Spleen (tissue), 11 donors: ENCODE measurements at regions not wholly inside any gene's neighbourhood (a gene's known extent, or its start where the extent isn't known, plus 50 kb on each side); places are given as distances from the start of the nearest gene placed in this dataset.

Source experiments
- DNase-seq: peaks from one replicate; pipeline ENCODE4 v3.0.0-alpha.2; 2020
- H3K27ac ChIP-seq, 8 donors: fragments of 200-600 bp; sonication (generic) in 7 of 8; 1 replicate in 4 of 8; 2 replicates in 4 of 8; pipeline versions ENCODE4 v1.5.0 to v1.8.0; 2016 to 2021; ENCODE audit warnings: inconsistent platforms in 4 of 8, mild to moderate bottlenecking in 4 of 8, moderate library complexity in 1 of 8
- H3K27me3 ChIP-seq, 7 donors: fragments of 200-600 bp; sonication (generic) in 6 of 7; replicated peaks in 1 of 7; 1 replicate in 4 of 7; 2 replicates in 3 of 7; pipeline versions ENCODE4 v1.5.0 to v1.8.0; 2016 to 2021; ENCODE audit warnings: inconsistent platforms in 3 of 7, mild to moderate bottlenecking in 1 of 7
- H3K36me3 ChIP-seq, 6 donors: fragments of 200-600 bp; sonication (generic) in 5 of 6; 1 replicate in 4 of 6; 2 replicates in 2 of 6; pipeline versions ENCODE4 v1.5.0 to v1.8.0; 2016 to 2021; ENCODE audit warnings: inconsistent platforms in 2 of 6
- H3K4me1 ChIP-seq, 6 donors: fragments of 200-600 bp; sonication (generic) in 5 of 6; 1 replicate in 3 of 6; 2 replicates in 3 of 6; pipeline versions ENCODE4 v1.5.0 to v1.8.0; 2016 to 2021; ENCODE audit warnings: inconsistent platforms in 3 of 6
- H3K4me3 ChIP-seq, 8 donors: fragments of 200-600 bp; sonication (generic) in 7 of 8; 1 replicate in 4 of 8; 2 replicates in 4 of 8; pipeline versions ENCODE4 v1.5.0 to v1.8.0; 2016 to 2021; ENCODE audit warnings: inconsistent platforms in 4 of 8, mild to moderate bottlenecking in 4 of 8, moderate library complexity in 2 of 8
- H3K9me3 ChIP-seq, 8 donors: fragments of 200-600 bp; sonication (generic) in 7 of 8; 1 replicate in 4 of 8; 2 replicates in 4 of 8; pipeline versions ENCODE4 v1.5.0 to v1.8.0; 2016 to 2021; ENCODE audit warnings: inconsistent platforms in 4 of 8
- CTCF ChIP-seq, 11 experiments: fragments of 200-600 bp in 7 of 11; fragments of 450-650 bp in 4 of 11; sonication (generic) in 4 of 11; IDR thresholded peaks in 8 of 11; conservative IDR thresholded peaks in 3 of 11; 1 replicate in 7 of 11; 2 replicates in 4 of 11; pipeline versions ENCODE4 v1.4.0 to v1.8.0; 2016 to 2021; ENCODE audit warnings: antibody characterized with exemption in 11 of 11, inconsistent platforms in 4 of 11, mild to moderate bottlenecking in 1 of 11
- POLR2A ChIP-seq, 3 donors: fragments of 450-650 bp; IDR thresholded peaks; one replicate each; pipeline ENCODE4 v1.5.1; 2017; ENCODE audit warnings: antibody characterized with exemption in 3 of 3, mild to moderate bottlenecking in 1 of 3
- POLR2AphosphoS5 ChIP-seq, 3 donors: sonication (generic); formaldehyde crosslinking; IDR thresholded peaks; one replicate each; pipeline ENCODE4 v1.5.1; 2017; ENCODE audit warnings: antibody characterized with exemption in 3 of 3
- WGBS, 5 donors: extraction: QIAGEN DNeasy Blood & Tissue Kit in 3 of 5; methylation state at CpG; one replicate each; pipeline versions ENCODE4 v1.1.5 to v1.1.7; 2013 to 2018; 5-methylcytosine and 5-hydroxymethylcytosine counted together
- intact Hi-C: fragments of 100-400 bp; cut with DNase I; formaldehyde crosslinking; loops from one replicate; pipeline ENCODE4 v1.15.0; 2023; ENCODE audit warnings: low total_unique reads
- donor health status: healthy with polysubstance abuse.
- donor health status: DM: no; HTN: no; CAD: no; lungs with moderate emphysema.
- donor health status: DM: no; HTN: no; CAD: no.
- donor health status: Bipolar disorder and iron deficiency.
- donor health status: healthy.
- donor health status: DM: no; HTN: no; CAD: no.
- donor health status: DM: yes; HTN: yes; CAD: no.

GRCh38 chr4:96753216-96753615 lies 913.3 kb downstream of the PDHA2 start:
- no peak overlapping the region for H3K4me3 ChIP-seq
- no peak for TF ChIP-seq CTCF (IDR thresholded peaks at IDR 0.05 in 8 of 11, conservative IDR thresholded peaks at IDR 0.05 in 3 of 11)
- TF ChIP-seq POLR2A (IDR thresholded peaks at IDR 0.05): no peak
- TF ChIP-seq POLR2AphosphoS5 (IDR thresholded peaks at IDR 0.05): no peak
- no peak overlapping the region for H3K27ac ChIP-seq
- no peaks in the 10 kb centered on the region for H3K4me1 ChIP-seq
- WGBS, 5 donors: 50 to 53% (median 52%) methylated on average over 1 of the region's 1 CpG
- H3K36me3 ChIP-seq: no peaks in the 10 kb centered on the region
- DNase-seq: no peak
- intact Hi-C loops: no loop called here
- H3K27me3 ChIP-seq: no peaks in the 10 kb centered on the region
- peaks cover 0 to 17% (median under 1%) of the 10 kb centered on the region in 8 donors for H3K9me3 ChIP-seq

- no peak for DNase-seq
- intact Hi-C loops: no loop called here
- Histone ChIP-seq H3K36me3 (no peaks in the 10 kb centered on the region), H3K4me3 (no peak overlapping the region), H3K4me1 (no peaks in the 10 kb centered on the region), H3K27ac (no peak overlapping the region), H3K27me3 (no peaks in the 10 kb centered on the region), H3K9me3 (no peaks in the 10 kb centered on the region)
- 37 to 63% (median 48%) methylated on average over 3 of the region's 3 CpGs for WGBS, 5 donors
- TF ChIP-seq POLR2A (IDR thresholded peaks at IDR 0.05) (no peak), CTCF (IDR thresholded peaks at IDR 0.05 in 8 of 11, conservative IDR thresholded peaks at IDR 0.05 in 3 of 11) (no peak), POLR2AphosphoS5 (IDR thresholded peaks at IDR 0.05) (no peak)
Measured at GRCh38 chr4:96755569-96756484, 915.9 kb downstream of the PDHA2 start.

GRCh38 chr4:96756584-96756983 lies 916.7 kb downstream of the PDHA2 start:
- no peak for DNase-seq
- 73 to 85% (median 74%) methylated on average over 1 of the region's 1 CpG for WGBS, 5 donors
- H3K4me1 ChIP-seq: no peaks in the 10 kb centered on the region
- TF ChIP-seq POLR2A (IDR thresholded peaks at IDR 0.05) (no peak), POLR2AphosphoS5 (IDR thresholded peaks at IDR 0.05) (no peak), CTCF (IDR thresholded peaks at IDR 0.05 in 8 of 11, conservative IDR thresholded peaks at IDR 0.05 in 3 of 11) (no peak)
- no peaks in the 10 kb centered on the region for H3K36me3 ChIP-seq
- intact Hi-C loops: no loop called here
- H3K4me3 ChIP-seq: no peak overlapping the region
- H3K27me3 ChIP-seq: no peaks in the 10 kb centered on the region
- no peak overlapping the region for H3K27ac ChIP-seq
- H3K9me3 ChIP-seq: no peaks in the 10 kb centered on the region

GRCh38 chr4:96763546-96763945 lies 923.7 kb downstream of the PDHA2 start:
- DNase-seq: no peak
- Histone ChIP-seq H3K27me3 (no peaks in the 10 kb centered on the region), H3K9me3 (peaks cover 0 to 13% (median 4%) of the 10 kb centered on the region in 8 donors), H3K4me1 (no peaks in the 10 kb centered on the region), H3K27ac (no peak overlapping the region), H3K4me3 (no peak overlapping the region), H3K36me3 (no peaks in the 10 kb centered on the region)
- TF ChIP-seq CTCF (IDR thresholded peaks at IDR 0.05 in 8 of 11, conservative IDR thresholded peaks at IDR 0.05 in 3 of 11): no peak
- TF ChIP-seq POLR2A (IDR thresholded peaks at IDR 0.05): no peak
- no peak for TF ChIP-seq POLR2AphosphoS5 (IDR thresholded peaks at IDR 0.05)
- intact Hi-C loops: no loop called here
- 78 to 93% (median 79%) methylated on average over 1 to 3 of the region's 3 CpGs for WGBS, 5 donors
